Stimulated activated CD8-positive, alpha-beta memory T cell treated with anti-CD3 and anti-CD28 coated beads, Interleukin-15, amount 100 ng/mL, for 24 hours (primary cell): ENCODE measurements at regions not wholly inside any gene's neighbourhood (a gene's known extent, or its start where the extent isn't known, plus 50 kb on each side); places are given as distances from the start of the nearest gene placed in this dataset.
"Not testable (repeated sequence)": the region's sequence is repeated elsewhere in the genome, so short reads cannot be mapped to it uniquely, and the experiment has no call there.

Experiments used
- DNase-seq: peaks from one replicate; pipeline ENCODE4 v3.0.0-alpha.2; 2020; ENCODE audit warnings: low read depth

DNA sequence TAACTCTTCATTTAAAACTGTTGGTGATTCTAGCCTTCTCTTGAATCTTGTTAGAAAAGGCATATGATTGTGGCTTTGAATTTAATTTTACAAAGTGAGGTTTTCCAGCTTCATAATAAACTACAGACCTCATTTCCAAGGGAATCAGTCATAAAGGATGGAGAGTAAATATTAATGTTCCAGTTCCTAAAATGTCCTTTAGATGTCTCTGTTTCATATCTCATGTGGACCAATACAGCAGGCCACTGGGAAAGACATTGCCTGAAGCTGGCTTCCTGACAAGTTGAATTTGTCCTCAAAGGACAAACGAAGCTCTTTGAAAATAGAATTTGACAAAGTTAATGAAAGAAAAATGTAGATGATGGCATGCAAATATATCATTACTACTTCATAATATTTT lies 125.4 kb downstream of the ZNF330 start:
- DNase-seq, result no peak

DNA sequence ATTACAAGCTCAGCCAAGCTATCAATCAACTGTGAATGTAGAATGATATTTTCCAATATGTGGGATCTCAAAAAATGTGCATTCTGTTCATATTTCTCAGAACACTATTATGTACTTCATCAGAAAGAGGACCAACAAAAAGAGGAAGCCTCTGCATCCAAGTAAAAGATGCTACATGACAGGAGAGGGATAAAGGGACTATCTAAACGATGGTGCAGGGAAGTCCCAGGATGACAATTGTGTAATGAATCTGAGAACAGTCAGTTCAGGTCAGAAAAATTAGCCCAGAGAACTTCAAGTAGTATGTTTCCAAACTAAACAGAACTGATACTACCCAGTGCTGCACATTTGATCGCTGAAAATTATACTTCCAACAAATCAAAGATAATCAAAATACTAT lies 127.0 kb downstream of the ZNF330 start:
- no peak for DNase-seq

DNA sequence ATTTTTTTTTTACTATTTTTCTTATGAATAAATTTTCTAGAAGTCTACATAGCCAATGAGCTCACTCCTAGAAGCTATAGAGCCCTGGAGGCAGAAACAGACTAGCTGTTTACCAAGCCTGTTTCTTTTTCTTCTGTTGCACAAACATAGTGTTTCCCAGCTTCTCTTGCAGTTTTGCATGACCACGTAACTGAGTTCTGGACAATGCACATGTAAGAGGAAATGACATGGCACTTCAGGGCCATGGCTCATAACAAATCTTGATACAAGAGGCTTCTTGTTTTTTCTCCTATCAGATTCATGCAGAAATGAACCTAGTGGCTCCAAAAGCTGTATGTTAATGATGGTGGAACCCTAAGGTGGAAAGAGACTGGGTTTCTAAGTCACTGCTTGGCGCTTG lies 127.4 kb downstream of the ZNF330 start:
- DNase-seq, result no peak

DNA sequence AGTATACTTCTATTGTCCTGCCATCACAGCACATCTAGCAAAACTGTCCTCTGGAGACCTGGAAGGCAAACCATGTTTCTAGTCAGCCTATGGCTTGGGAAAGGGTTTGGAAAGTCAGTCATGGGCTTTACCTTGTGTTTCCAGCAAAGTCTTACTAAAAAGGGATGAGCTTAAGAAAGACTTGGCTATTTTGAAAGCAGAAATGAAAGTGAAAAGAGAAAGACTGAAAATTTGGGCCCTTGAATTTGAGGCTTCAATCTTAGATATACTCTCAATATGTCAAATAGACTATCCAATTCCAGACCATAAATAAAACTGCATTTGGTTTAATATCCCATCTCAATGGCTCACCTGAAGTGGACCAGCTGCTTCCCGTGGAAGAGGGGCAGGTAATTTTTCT lies 127.9 kb downstream of the ZNF330 start:
- DNase-seq, result no peak

DNA sequence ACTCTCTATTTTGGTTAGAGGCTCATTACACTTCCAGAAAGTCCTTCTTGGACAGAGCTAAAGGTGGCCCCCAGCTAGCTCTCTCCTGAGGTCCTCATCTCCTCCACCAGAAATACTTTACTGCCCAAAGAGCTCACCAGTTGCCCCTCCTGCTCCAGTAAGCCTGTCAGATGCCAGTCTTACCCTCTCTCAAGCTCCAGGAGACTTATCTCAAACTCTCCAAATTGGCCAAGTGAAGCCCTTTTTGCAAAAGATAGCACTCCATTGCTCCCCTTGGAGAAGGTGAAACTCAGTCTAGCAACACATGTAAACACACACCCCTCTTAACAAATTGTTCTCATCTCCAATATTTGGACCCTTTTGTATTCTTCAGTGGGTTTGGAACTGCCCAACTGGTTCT lies 128.5 kb downstream of the ZNF330 start:
- no peak for DNase-seq

DNA sequence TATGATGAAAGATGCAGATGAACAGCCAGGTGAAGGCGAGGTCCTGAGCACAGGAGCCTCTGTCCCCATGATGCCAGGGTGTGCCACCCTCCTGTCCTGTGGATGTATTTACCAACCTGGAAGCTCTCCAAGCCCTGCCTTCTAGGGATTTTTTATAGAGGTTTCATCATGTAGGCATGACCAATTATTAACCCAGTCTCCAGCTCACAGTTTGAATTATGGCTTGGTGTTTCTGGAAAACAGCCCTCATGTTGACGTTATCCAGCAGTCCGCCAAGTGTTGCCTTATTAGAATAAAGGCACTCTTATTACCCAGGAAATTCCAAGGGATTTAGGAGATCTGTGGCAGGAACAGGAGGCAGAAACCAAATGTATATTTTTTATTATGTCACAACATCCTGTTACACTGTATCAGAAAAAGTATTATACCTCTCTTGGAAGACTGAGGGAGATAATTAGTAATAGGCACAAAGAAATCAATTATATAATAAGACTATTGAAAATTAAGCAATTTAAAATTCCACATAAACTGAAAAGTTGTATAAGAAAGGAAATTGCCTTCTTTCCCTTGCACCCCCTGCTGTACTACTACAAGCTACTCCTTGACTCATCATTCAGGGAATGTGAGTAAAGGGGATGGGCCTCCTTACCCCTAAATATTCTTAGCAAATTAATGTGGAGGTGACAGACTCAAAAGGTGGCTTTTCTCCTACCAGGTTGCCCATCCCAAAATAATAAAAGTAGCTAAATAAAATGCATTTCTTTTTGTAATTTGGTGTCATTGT lies 129.6 kb downstream of the ZNF330 start:
- no peak for DNase-seq

- DNase-seq, result no peak
Observed at GRCh38 chr4:141352331-141352730, 131.6 kb downstream of the ZNF330 start.

DNA sequence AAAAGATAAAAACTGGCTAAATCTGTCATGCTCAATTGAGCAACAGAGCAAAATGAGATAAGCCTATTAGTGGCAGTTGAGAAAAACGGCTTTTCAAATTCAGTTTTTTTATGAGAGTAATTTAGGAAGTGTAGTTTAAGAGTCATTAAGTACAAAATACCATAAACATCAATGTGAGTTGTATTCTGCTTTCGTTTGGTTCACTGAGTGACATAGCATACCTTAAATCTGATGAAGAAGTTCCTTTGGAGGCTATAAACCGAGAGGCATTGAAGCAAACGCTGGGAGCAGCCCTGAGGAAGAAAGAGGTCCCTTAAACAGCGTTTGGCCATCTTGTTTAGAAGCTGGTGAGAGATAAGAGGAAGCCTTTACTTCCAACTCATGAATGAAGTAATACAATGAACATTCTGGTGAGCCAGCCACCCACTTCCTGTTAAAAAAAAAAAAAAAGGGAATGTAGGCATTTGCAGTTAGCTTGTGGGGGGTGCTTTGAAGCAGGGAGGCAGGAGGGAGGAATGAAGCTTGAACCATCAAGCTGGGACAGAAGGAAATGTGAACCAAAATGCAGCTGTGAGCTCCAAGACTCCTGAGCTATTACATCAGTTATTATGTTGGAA lies 132.3 kb downstream of the ZNF330 start:
- no peak for DNase-seq

GRCh38 chr4:141356321-141356962 lies 135.7 kb downstream of the ZNF330 start:
- DNase-seq, result no peak

DNA sequence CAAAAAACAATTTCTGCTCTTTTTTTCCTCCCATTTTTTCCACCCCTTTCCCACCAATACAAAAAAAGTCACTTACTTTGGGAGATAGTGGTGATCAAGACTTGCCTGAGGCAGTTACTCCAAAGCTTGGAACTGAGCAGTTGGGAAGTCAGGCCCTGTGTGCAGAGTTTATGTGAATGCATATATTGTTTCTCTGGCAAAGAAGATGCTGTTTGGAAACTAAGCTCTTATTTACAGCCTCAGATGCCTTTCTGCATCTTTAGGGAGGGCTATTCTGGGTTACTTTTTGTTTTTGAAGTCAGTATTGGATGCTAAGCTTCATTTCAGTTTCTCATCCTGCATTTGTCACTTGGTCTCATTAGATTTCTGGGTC lies 136.3 kb downstream of the ZNF330 start:
- DNase-seq, result no peak

- DNase-seq, result not testable (repeated sequence)
Observed at GRCh38 chr4:141368241-141368640, 147.5 kb downstream of the ZNF330 start.

DNA sequence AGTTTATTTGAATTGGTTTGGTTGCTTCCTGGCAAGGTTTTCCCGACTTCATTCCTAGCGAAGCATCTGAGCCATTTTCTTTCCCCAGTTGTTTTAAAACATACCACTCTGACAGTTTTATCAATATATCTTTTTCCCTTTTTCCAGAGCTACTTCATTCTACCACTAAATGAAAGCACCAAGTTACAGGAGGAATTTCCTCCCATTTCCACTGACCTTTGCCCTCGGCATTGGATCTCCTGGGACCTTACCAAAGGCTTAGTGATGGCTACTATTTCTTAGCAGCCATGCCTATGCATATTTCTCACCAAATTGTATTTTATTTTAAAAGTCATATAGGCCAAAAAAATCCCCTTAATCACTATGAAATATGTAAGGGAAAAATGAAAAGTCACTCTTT lies 150.5 kb downstream of the ZNF330 start:
- DNase-seq, result no peak

DNA sequence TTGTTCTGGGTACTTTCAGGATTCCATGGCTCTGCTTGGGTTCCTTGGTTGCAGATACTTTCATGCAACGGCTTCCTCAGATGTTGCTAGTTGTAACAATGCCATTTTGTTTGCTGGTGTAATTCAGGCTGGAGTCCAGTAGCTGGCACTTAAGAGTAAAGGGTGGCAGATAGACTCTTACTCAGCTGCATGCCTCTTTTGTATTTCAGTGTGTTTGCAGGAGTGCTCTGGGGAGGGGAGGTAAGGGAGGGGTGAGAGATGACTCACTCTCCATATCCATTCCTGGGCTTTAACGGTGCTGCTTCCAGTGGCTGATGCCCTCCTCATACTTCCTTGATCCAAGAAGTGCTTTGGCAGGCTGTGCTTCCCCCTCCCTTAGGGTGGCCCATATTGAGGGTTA lies 155.2 kb downstream of the ZNF330 start:
- no peak for DNase-seq

GRCh38 chr4:141376769-141377168 lies 156.1 kb downstream of the ZNF330 start:
- no peak for DNase-seq

- no peak for DNase-seq
Observed at GRCh38 chr4:141387299-141387698, 166.6 kb downstream of the ZNF330 start.

DNA sequence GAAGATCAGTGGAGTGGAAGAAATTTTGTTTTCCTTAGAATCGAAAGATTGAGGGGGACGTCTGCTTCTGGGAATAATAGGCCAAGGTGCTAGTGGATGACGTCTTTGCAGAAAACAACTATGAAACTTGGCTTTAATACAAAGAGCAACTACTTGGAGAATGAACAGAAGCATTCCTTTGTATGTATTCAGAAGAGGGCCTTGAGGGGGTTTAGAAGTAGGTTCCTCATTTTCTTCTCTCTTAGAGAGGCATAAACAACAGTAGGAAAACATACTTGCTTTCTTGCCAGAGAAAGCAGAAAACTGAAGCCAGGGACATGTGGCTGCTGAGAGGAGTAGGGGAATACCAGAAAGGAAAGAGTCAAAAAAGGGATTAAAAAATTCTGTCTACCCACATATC lies 167.8 kb downstream of the ZNF330 start:
- DNase-seq, result no peak

GRCh38 chr4:141389649-141390048 lies 169.0 kb downstream of the ZNF330 start:
- DNase-seq, result no peak

- DNase-seq, result no peak
Observed at GRCh38 chr4:141390571-141390970, 169.9 kb downstream of the ZNF330 start.

DNA sequence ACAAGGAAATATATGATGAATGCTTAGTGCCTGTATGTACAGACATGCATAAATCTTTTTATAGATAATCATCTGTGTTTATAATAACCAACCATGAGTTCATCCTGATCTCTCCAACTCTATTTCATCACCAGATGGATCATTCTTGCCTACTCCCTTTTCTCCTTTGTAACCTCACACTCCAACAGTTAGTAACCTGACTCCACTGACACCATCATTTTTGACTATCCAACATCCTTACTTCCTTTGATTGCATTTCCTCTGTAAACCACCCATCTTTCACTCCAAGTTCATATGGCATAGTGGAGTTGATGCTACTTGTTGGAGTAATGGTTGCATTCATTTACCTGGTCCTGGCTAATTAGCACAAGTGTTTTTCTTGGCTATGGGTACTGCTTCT lies 170.6 kb downstream of the ZNF330 start:
- no peak for DNase-seq

DNA sequence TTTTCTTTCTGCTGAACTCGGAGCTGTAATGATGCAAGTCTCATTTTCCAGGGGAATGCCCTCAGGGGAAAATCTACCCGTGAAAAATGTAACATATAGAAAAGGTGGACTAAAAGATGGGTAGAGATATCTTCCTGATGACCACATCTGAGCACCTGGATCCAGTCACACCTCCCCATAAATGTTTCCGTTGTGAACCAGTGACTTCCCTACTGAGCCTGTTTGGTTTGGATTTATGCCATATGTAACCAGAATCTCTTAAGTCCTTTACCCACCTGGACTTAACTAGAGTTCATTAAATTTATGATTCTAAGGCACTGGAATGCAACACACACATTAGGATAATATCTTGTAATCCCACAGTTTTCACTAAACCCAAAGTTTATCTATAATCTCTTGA lies 171.1 kb downstream of the ZNF330 start:
- DNase-seq, result no peak

GRCh38 chr4:141395246-141395830 lies 174.6 kb downstream of the ZNF330 start:
- DNase-seq, result no peak

GRCh38 chr4:141395919-141396318 lies 175.2 kb downstream of the ZNF330 start:
- DNase-seq, result no peak

DNA sequence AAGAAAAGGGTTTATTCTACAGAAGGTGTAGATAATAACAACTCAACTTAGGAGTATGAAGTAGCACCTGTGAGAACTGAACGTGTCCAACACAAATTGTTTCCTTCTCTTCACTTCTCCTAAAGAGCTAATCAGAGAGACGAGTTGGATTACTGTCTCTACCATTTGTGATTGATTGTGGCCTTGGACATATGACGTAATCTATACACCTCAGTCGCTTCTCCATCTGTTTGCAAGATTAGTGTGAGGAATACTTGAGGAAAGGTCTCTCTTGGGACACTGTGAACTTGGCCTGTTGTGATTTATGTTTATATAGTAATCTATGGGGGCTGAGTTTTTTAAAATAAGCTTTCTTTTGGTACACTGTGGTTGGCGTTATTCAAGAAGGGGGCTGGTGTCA lies 182.0 kb downstream of the ZNF330 start:
- DNase-seq, result no peak
